ENCODE measurements at regions not wholly inside any gene's neighbourhood (a gene's known extent, or its start where the extent isn't known, plus 50 kb on each side); places are given as distances from the start of the nearest gene placed in this dataset.
A peak's percentile ranks its signal among the peaks of the same experiment; 100 is the strongest.

- no peaks in the 10 kb centered on the region for H3K4me1 Mint-ChIP-seq (ENCODE audit: unreplicated experiment)
- no peak for DNase-seq (ENCODE audit: low spot score)
- no peaks in the 10 kb centered on the region for H3K36me3 Mint-ChIP-seq (ENCODE audit: low read depth, unreplicated experiment)
- H3K9me3 Mint-ChIP-seq (ENCODE audit: unreplicated experiment), result no peaks in the 10 kb centered on the region
- TF ChIP-seq, protein P1, sequence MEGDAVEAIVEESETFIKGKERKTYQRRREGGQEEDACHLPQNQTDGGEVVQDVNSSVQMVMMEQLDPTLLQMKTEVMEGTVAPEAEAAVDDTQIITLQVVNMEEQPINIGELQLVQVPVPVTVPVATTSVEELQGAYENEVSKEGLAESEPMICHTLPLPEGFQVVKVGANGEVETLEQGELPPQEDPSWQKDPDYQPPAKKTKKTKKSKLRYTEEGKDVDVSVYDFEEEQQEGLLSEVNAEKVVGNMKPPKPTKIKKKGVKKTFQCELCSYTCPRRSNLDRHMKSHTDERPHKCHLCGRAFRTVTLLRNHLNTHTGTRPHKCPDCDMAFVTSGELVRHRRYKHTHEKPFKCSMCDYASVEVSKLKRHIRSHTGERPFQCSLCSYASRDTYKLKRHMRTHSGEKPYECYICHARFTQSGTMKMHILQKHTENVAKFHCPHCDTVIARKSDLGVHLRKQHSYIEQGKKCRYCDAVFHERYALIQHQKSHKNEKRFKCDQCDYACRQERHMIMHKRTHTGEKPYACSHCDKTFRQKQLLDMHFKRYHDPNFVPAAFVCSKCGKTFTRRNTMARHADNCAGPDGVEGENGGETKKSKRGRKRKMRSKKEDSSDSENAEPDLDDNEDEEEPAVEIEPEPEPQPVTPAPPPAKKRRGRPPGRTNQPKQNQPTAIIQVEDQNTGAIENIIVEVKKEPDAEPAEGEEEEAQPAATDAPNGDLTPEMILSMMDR (IDR thresholded peaks at IDR 0.05; ENCODE audit: unreplicated experiment), result no peak
- no peak overlapping the region for H3K4me3 Mint-ChIP-seq (ENCODE audit: unreplicated experiment)
- H3K27ac Mint-ChIP-seq (ENCODE audit: unreplicated experiment), result no peak overlapping the region
- no peaks in the 10 kb centered on the region for H3K27me3 Mint-ChIP-seq (ENCODE audit: unreplicated experiment)
These were observed 376.5 kb upstream of the MAN1A1 start for GRCh38 chr6:119726086-119726485.

GRCh38 chr6:119720160-119720559 is 370.6 kb upstream of the MAN1A1 start:
- TF ChIP-seq, protein P1 (IDR thresholded peaks at IDR 0.05; ENCODE audit: unreplicated experiment), result peak; percentile 56
- Mint-ChIP-seq H3K27ac (ENCODE audit: unreplicated experiment) (no peak overlapping the region), H3K36me3 (ENCODE audit: low read depth, unreplicated experiment) (no peaks in the 10 kb centered on the region), H3K27me3 (ENCODE audit: unreplicated experiment) (no peaks in the 10 kb centered on the region), H3K4me3 (ENCODE audit: unreplicated experiment) (no peak overlapping the region), H3K4me1 (ENCODE audit: unreplicated experiment) (peaks cover 7% of the 10 kb centered on the region), H3K9me3 (ENCODE audit: unreplicated experiment) (no peaks in the 10 kb centered on the region)
- no peak for DNase-seq (ENCODE audit: low spot score)

DNA sequence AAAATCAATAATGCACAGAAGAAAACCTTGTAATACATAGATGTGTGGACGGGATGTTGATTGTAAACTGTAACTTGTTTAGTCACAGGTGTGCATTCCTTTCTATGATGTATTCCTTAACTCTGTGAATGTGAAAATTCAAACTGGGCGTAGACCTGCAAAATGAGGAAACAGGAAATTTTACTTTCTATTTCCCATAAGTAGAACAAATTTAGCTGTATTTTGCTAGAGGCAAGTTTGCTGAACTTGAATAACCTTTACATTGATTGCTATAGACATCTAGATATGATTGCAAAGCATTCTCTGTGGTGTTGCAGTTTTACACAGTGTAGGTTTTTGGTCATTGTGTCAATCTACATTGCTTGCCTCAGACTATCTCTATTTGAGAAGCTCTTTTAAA is 368.4 kb upstream of the MAN1A1 start:
- Mint-ChIP-seq H3K27me3 (ENCODE audit: unreplicated experiment) (no peaks in the 10 kb centered on the region), H3K36me3 (ENCODE audit: low read depth, unreplicated experiment) (no peaks in the 10 kb centered on the region), H3K4me3 (ENCODE audit: unreplicated experiment) (no peak overlapping the region), H3K27ac (ENCODE audit: unreplicated experiment) (no peak overlapping the region), H3K4me1 (ENCODE audit: unreplicated experiment) (peaks cover 7% of the 10 kb centered on the region), H3K9me3 (ENCODE audit: unreplicated experiment) (no peaks in the 10 kb centered on the region)
- TF ChIP-seq, protein P1 (IDR thresholded peaks at IDR 0.05; ENCODE audit: unreplicated experiment), result no peak
- DNase-seq (ENCODE audit: low spot score), result no peak

DNA sequence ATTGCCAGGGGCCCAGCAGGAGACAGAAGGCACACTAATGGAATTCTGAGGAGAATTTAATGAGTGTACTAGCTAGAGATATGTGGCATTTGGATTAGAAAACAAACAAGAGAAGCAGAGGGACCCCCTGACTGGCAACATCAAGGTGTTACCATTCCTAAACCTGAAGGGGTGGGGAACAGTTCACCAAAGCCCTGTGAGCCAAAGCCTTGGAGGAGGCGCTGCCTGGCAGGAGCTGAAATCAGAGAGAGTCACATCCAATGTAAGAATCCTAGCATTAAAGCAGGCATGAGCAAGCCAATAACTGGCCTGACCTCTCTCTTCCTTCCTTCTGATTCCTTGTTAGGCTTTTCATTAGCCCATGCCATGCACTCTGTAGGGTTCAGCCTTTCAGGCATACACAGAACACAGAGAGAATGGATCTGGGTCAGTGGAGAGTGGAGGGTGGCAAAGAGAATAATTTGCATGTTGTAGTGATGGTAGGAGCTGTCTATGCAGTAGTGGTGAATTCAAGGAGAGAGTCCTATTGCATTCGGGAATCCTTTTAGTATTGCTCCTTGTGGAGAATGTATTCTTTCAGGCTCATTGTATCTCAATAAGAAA is 367.2 kb upstream of the MAN1A1 start:
- Mint-ChIP-seq H3K4me3 (ENCODE audit: unreplicated experiment) (no peak overlapping the region), H3K27ac (ENCODE audit: unreplicated experiment) (no peak overlapping the region), H3K27me3 (ENCODE audit: unreplicated experiment) (no peaks in the 10 kb centered on the region), H3K9me3 (ENCODE audit: unreplicated experiment) (no peaks in the 10 kb centered on the region), H3K36me3 (ENCODE audit: low read depth, unreplicated experiment) (no peaks in the 10 kb centered on the region), H3K4me1 (ENCODE audit: unreplicated experiment) (peaks cover 7% of the 10 kb centered on the region)
- TF ChIP-seq, protein P1 (IDR thresholded peaks at IDR 0.05; ENCODE audit: unreplicated experiment), result no peak
- no peak for DNase-seq (ENCODE audit: low spot score)

DNA sequence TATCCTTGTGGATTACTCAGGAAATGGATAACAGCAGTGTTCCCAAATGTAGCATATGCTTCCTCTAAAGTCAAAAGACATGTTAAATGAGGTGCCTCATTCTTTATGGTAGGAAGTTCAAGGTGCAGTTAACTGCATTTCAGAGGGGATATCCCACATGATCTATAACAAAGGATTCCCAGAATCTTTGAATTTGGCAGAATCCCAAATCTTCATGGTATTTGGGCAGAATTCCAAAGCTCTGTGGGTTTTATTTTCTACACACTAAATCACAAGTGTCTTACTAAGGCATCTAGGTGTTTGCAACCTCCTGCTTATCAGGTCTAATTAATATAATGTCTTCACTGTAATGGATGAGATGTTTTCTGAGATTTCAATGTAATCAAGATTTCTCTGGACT is 364.3 kb upstream of the MAN1A1 start:
- H3K4me3 Mint-ChIP-seq (ENCODE audit: unreplicated experiment), result no peak overlapping the region
- H3K4me1 Mint-ChIP-seq (ENCODE audit: unreplicated experiment), result peaks cover 7% of the 10 kb centered on the region
- H3K27me3 Mint-ChIP-seq (ENCODE audit: unreplicated experiment), result no peaks in the 10 kb centered on the region
- no peaks in the 10 kb centered on the region for H3K36me3 Mint-ChIP-seq (ENCODE audit: low read depth, unreplicated experiment)
- no peak overlapping the region for H3K27ac Mint-ChIP-seq (ENCODE audit: unreplicated experiment)
- no peak for DNase-seq (ENCODE audit: low spot score)
- TF ChIP-seq, protein P1 (IDR thresholded peaks at IDR 0.05; ENCODE audit: unreplicated experiment), result no peak
- no peaks in the 10 kb centered on the region for H3K9me3 Mint-ChIP-seq (ENCODE audit: unreplicated experiment)

All from endothelial cell (in vitro differentiated cells).